WTC11 (cell line): ENCODE measurements at regions not wholly inside any gene's neighbourhood (a gene's known extent, or its start where the extent isn't known, plus 50 kb on each side); places are given as distances from the start of the nearest gene placed in this dataset.

Experiments
- ATAC-seq: fragments of 200-7000 bp; cut with Tn5 transposase; 2 replicates; pipeline ENCODE4 v1.10.0; 2021; ENCODE audit warnings: mild to moderate bottlenecking, moderate library complexity
- CTCF ChIA-PET: fragments of 300-600 bp; sonication (Branson Sonifier 250); formaldehyde crosslinking; loops from one replicate; lab custom pipeline; 2021; ENCODE audit warnings: antibody characterized with exemption; lab: Charles Lee
- POLR2A ChIA-PET: fragments of 350-600 bp; sonication (Branson Sonifier 250); formaldehyde crosslinking; loops from one replicate; lab custom pipeline; 2021; ENCODE audit warnings: antibody characterized with exemption; lab: Charles Lee
- DNase-seq: peaks from one replicate; pipeline ENCODE4 v3.0.0; 2021; ENCODE audit warnings: low spot score
- H3K27ac Mint-ChIP-seq: 2 replicates; pipeline ENCODE4 v1.8.0; 2021; ENCODE audit warnings: mixed read lengths
- H3K27me3 Mint-ChIP-seq: 2 replicates; pipeline ENCODE4 v1.8.0; 2021; ENCODE audit warnings: low read depth, mild to moderate bottlenecking, moderate library complexity, mixed read lengths
- H3K36me3 Mint-ChIP-seq: 2 replicates; pipeline ENCODE4 v1.8.0; 2021; ENCODE audit warnings: mixed read lengths
- H3K4me1 Mint-ChIP-seq: 2 replicates; pipeline ENCODE4 v1.8.0; 2022; ENCODE audit warnings: mixed read lengths
- H3K4me3 Mint-ChIP-seq: 2 replicates; pipeline ENCODE4 v1.8.0; 2021; ENCODE audit warnings: mild to moderate bottlenecking, moderate library complexity, mixed read lengths
- H3K9me3 Mint-ChIP-seq: 2 replicates; pipeline ENCODE4 v1.8.0; 2021; ENCODE audit warnings: mixed read lengths
- AR ChIP-seq: fragments of 250-450 bp; sonication (Bioruptor Pico); IDR thresholded peaks from 2 replicates; pipeline ENCODE4 v1.9.0; 2021; ENCODE audit warnings: mild to moderate bottlenecking
- FOXJ3 ChIP-seq: sonication (generic); formaldehyde crosslinking; IDR thresholded peaks from 2 replicates; pipeline ENCODE4 v1.9.0; 2021; ENCODE audit warnings: missing genetic modification reagents, mild to moderate bottlenecking, borderline replicate concordance
- JAZF1 ChIP-seq: fragments of 250-450 bp; sonication (Bioruptor Pico); IDR thresholded peaks from 2 replicates; pipeline ENCODE4 v1.9.0; 2021; ENCODE audit warnings: moderate library complexity, mild to moderate bottlenecking, inconsistent platforms
- MAX ChIP-seq: sonication (generic); formaldehyde crosslinking; IDR thresholded peaks from 2 replicates; pipeline ENCODE4 v1.8.0; 2022; ENCODE audit warnings: mild to moderate bottlenecking, missing genetic modification reagents
- OVOL2 ChIP-seq: fragments of 250-450 bp; sonication (Bioruptor Pico); IDR thresholded peaks from 2 replicates; pipeline ENCODE4 v1.9.0; 2021; ENCODE audit warnings: mild to moderate bottlenecking, borderline replicate concordance
- PREB ChIP-seq: sonication (generic); formaldehyde crosslinking; IDR thresholded peaks from 2 replicates; pipeline ENCODE4 v1.8.1; 2022; ENCODE audit warnings: mild to moderate bottlenecking, missing genetic modification reagents, moderate library complexity, borderline replicate concordance
- PRRX2 ChIP-seq: fragments of 250-450 bp; sonication (Bioruptor Pico); IDR thresholded peaks from 2 replicates; pipeline ENCODE4 v1.8.0; 2021; ENCODE audit warnings: mild to moderate bottlenecking
- RELA ChIP-seq: sonication (generic); formaldehyde crosslinking; IDR thresholded peaks from 2 replicates; pipeline ENCODE4 v1.8.1; 2022; ENCODE audit warnings: missing genetic modification reagents, mild to moderate bottlenecking, borderline replicate concordance
- SP1 ChIP-seq: sonication (generic); formaldehyde crosslinking; conservative IDR thresholded peaks from 2 replicates; pipeline ENCODE4 v1.8.1; 2022; ENCODE audit warnings: missing genetic modification reagents
- TEAD4 ChIP-seq: sonication (generic); formaldehyde crosslinking; IDR thresholded peaks from 2 replicates; pipeline ENCODE4 v1.8.0; 2022; ENCODE audit warnings: mild to moderate bottlenecking, missing genetic modification reagents
- USF1 ChIP-seq: sonication (generic); formaldehyde crosslinking; IDR thresholded peaks from 2 replicates; pipeline ENCODE4 v1.8.0; 2022; ENCODE audit warnings: mild to moderate bottlenecking, missing genetic modification reagents
- ZNF416 ChIP-seq: fragments of 250-450 bp; sonication (Bioruptor Pico); IDR thresholded peaks from 2 replicates; pipeline ENCODE4 v1.9.0; 2021; ENCODE audit warnings: mild to moderate bottlenecking, inconsistent platforms
- TF ChIP-seq, protein P1 (sequence below): sonication (generic); formaldehyde crosslinking; IDR thresholded peaks from 2 replicates; pipeline ENCODE4 v1.8.1; 2023; ENCODE audit warnings: mild to moderate bottlenecking, missing genetic modification reagents, moderate library complexity
- TF ChIP-seq, protein P2 (sequence below): sonication (generic); formaldehyde crosslinking; IDR thresholded peaks from 2 replicates; pipeline ENCODE4 v1.8.1; 2023; ENCODE audit warnings: mild to moderate bottlenecking, missing genetic modification reagents

- TF ChIP-seq AR (no peak), PRRX2 (CRISPR knock-in tag) (no peak)
- TF ChIP-seq, protein P1, sequence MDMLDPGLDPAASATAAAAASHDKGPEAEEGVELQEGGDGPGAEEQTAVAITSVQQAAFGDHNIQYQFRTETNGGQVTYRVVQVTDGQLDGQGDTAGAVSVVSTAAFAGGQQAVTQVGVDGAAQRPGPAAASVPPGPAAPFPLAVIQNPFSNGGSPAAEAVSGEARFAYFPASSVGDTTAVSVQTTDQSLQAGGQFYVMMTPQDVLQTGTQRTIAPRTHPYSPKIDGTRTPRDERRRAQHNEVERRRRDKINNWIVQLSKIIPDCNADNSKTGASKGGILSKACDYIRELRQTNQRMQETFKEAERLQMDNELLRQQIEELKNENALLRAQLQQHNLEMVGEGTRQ (CRISPR knock-in tag): no peak
- TF ChIP-seq, all 79 proteins: peak for 0
Observed at GRCh38 chr2:181741756-181742155, 61.4 kb upstream of the NEUROD1 start (continued).

- DNase-seq: no peak
- CTCF ChIA-PET: interaction anchor here (0.9 to 1.7 kb wide), 16 partner anchors 11 to 335 kb away, joined by 3 to 13 read pairs (median 5); partner anchors contain the start of gene ITPRID2
- Mint-ChIP-seq H3K4me1 (peaks cover 3% of the 10 kb centered on the region; the same call in 1 of the 2 replicates), H3K36me3 (no peaks in the 10 kb centered on the region), H3K27ac (no peak overlapping the region), H3K27me3 (no peaks in the 10 kb centered on the region), H3K4me3 (no peak overlapping the region), H3K9me3 (peaks cover 6% of the 10 kb centered on the region)
- no peak for ATAC-seq
- TF ChIP-seq PREB (CRISPR knock-in tag) (no peak), TEAD4 (CRISPR knock-in tag) (no peak), ZNF416 (CRISPR knock-in tag) (no peak), RELA (CRISPR knock-in tag) (no peak), OVOL2 (CRISPR knock-in tag) (no peak), JAZF1 (CRISPR knock-in tag) (no peak), FOXJ3 (CRISPR knock-in tag) (no peak), AR (no peak), USF1 (CRISPR knock-in tag) (no peak), SP1 (no peak), MAX (no peak)
- TF ChIP-seq, protein P2, sequence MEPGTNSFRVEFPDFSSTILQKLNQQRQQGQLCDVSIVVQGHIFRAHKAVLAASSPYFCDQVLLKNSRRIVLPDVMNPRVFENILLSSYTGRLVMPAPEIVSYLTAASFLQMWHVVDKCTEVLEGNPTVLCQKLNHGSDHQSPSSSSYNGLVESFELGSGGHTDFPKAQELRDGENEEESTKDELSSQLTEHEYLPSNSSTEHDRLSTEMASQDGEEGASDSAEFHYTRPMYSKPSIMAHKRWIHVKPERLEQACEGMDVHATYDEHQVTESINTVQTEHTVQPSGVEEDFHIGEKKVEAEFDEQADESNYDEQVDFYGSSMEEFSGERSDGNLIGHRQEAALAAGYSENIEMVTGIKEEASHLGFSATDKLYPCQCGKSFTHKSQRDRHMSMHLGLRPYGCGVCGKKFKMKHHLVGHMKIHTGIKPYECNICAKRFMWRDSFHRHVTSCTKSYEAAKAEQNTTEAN: no peak
- POLR2A ChIA-PET: no interaction called here
Observed at GRCh38 chr2:181742361-181742760, 62.0 kb upstream of the NEUROD1 start.
